ENCODE measurements at regions not wholly inside any gene's neighbourhood (a gene's known extent, or its start where the extent isn't known, plus 50 kb on each side); places are given as distances from the start of the nearest gene placed in this dataset.

DNA sequence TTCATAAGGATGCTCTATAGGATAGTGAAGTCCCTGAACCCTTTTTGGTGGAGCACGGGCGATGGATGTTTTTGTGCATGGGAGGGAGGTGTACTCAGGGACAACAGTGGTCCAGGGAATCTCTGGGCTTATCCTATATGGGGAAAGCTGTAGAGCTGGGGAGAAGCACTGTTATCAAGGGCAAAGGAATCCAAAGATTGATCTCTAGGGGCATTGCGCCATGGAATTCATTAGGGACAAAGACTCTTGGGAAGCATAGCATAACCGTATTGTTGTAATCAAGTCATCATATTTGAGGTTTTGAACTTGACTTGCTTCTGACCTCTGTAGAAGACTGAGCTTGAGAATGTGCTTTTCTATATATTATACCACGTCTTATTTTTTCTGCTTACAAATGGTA is 172.9 kb upstream of the ZFHX3 start:
- H3K4me1 ChIP-seq (ENCODE audit: insufficient read depth, low read length): no peaks in the 10 kb centered on the region
- H3K27me3 ChIP-seq (ENCODE audit: control insufficient read depth in 1 of 2, insufficient read depth in 2 of 2, low read length in 2 of 2): no peaks in the 10 kb centered on the region
- H3K27ac ChIP-seq (ENCODE audit: low read depth, low read length): no peak overlapping the region
- no peaks in the 10 kb centered on the region for H3K36me3 ChIP-seq (ENCODE audit: insufficient read depth, low read length)
- H3K9ac ChIP-seq (ENCODE audit: low read length): no peak overlapping the region
- H3K4me3 ChIP-seq (ENCODE audit: low read depth in 1 of 2, low read length in 2 of 2): no peak overlapping the region
- H3K9me3 ChIP-seq (ENCODE audit: low read length): no peaks in the 10 kb centered on the region

- H3K9me3 ChIP-seq (ENCODE audit: low read length): no peaks in the 10 kb centered on the region
- H3K36me3 ChIP-seq (ENCODE audit: insufficient read depth, low read length): no peaks in the 10 kb centered on the region
- no peak overlapping the region for H3K27ac ChIP-seq (ENCODE audit: low read depth, low read length)
- H3K4me3 ChIP-seq (ENCODE audit: low read depth in 1 of 2, low read length in 2 of 2): no peak overlapping the region
- H3K27me3 ChIP-seq (ENCODE audit: control insufficient read depth in 1 of 2, insufficient read depth in 2 of 2, low read length in 2 of 2): no peaks in the 10 kb centered on the region
- H3K9ac ChIP-seq (ENCODE audit: low read length): no peak overlapping the region
- no peaks in the 10 kb centered on the region for H3K4me1 ChIP-seq (ENCODE audit: insufficient read depth, low read length)
Observed at GRCh38 chr16:73219176-73219575, 171.2 kb upstream of the ZFHX3 start.

DNA sequence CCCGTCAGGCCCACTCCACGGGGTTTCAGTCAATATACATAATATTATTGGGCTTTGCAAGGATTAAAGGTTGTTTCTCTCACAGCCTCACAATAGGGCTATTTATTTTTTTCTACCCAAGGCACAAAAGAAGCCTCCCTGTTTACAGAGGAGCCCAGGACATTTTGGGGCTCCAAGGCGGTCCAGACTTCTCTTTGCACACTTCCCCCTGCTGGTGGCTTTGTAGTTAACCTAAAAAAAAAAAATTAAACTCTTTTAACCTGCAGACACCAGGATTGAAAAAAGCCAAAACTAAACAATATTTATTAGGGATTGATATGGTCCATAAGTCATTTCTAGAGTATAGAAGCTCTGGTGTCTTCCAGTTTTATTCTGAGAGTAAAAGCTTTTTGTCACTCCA is 169.7 kb upstream of the ZFHX3 start:
- Histone ChIP-seq H3K9ac (ENCODE audit: low read length) (no peak overlapping the region), H3K27ac (ENCODE audit: low read depth, low read length) (no peak overlapping the region), H3K4me3 (ENCODE audit: low read depth in 1 of 2, low read length in 2 of 2) (no peak overlapping the region), H3K4me1 (ENCODE audit: insufficient read depth, low read length) (no peaks in the 10 kb centered on the region), H3K36me3 (ENCODE audit: insufficient read depth, low read length) (no peaks in the 10 kb centered on the region), H3K9me3 (ENCODE audit: low read length) (no peaks in the 10 kb centered on the region), H3K27me3 (ENCODE audit: control insufficient read depth in 1 of 2, insufficient read depth in 2 of 2, low read length in 2 of 2) (no peaks in the 10 kb centered on the region)

DNA sequence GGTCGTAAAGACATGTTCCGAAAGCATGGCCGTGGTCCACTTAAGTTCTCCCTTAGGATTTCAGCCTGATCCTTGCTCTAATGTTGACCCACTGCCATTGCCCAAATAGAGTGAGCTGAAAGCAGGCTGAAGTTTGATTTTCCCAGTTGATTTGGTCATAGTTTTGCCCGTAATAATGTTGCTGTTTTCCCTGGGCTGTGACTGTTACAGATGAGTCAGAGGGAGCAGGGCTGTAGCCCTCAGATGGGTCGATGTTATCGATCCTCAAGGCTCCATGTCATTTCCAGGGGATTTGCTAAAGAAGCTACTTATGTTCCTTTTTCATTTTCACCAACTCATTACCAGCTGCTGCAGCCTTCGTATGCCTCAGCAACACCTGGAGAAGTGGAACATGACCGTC is 169.0 kb upstream of the ZFHX3 start:
- no peak overlapping the region for H3K9ac ChIP-seq (ENCODE audit: low read length)
- no peaks in the 10 kb centered on the region for H3K36me3 ChIP-seq (ENCODE audit: insufficient read depth, low read length)
- H3K4me3 ChIP-seq (ENCODE audit: low read depth in 1 of 2, low read length in 2 of 2): no peak overlapping the region
- no peaks in the 10 kb centered on the region for H3K4me1 ChIP-seq (ENCODE audit: insufficient read depth, low read length)
- H3K9me3 ChIP-seq (ENCODE audit: low read length): no peaks in the 10 kb centered on the region
- no peak overlapping the region for H3K27ac ChIP-seq (ENCODE audit: low read depth, low read length)
- no peaks in the 10 kb centered on the region for H3K27me3 ChIP-seq (ENCODE audit: control insufficient read depth in 1 of 2, insufficient read depth in 2 of 2, low read length in 2 of 2)

DNA sequence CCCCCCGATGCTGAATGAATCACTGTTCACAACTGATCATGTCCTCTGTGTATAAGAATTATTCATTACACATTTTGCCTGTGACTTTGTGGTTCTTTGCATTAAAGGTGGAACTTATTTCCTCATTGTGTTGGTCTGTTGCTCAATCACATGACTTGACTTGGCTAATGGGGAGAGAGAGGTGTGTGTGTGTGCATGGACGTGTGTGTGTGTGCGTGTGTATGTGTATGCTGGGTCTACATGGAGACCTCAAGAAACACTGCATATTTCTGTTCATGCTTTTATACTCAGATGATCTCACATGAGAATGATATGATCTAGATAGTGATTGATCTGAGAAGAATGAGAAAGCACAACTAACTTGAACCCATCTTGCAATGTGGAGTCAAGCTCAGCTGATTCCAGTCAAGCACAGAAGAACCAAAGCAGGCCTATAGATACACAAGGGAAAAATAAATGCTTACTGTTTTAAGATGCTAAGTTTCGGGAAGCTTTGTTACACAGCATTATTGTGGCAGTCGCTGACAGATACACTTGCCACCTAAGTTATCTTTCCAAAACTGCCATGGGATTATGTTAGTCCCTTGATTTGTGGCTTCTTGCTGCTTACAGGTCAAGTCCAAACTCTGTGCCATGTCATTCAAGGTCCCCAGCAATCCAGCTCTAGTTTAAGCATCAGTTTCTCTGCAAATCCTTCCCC is 167.9 kb upstream of the ZFHX3 start:
- no peaks in the 10 kb centered on the region for H3K9me3 ChIP-seq (ENCODE audit: low read length)
- H3K27ac ChIP-seq (ENCODE audit: low read depth, low read length): no peak overlapping the region

DNA sequence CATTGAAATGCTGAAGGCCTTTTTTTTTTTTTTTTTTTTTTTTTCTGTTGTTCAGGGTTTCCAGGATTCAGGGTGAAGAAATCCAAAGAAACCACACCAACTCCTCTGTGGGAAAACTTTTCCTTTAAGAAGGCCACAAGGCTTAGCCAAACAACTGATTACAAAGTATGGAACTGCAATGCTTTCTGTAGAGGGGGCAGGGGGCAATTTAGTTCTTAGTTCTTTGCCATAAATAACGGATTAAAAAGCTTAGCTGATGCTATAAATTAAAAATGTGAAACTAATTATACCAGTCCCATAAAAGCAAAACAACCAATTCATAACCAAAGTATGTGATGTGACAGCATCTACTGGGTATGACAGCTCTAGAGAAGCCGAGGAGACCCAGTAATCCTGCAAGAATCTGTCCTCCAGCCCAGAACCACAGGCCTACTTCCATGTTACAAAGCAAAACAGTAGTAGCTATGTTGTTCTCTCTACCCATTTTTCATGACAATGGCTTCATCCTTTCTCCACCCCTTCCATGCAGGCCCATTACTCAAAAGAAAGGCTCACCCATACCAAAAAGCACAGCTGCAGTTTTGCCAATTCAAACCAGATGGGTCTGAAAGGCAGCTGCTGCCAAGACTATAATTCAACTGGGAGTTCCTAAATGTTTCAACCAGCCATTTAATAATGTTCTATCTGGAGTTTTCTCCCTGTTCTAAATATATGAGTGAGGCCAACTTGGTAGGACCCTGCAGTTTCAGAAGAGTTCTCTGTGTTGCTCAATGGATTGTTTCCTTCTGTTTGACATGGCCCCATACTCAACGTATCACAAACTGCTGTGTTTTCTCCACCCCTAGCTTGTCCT is 167.1 kb upstream of the ZFHX3 start:
- Histone ChIP-seq H3K9ac (ENCODE audit: low read length) (no peak overlapping the region), H3K4me1 (ENCODE audit: insufficient read depth, low read length) (no peaks in the 10 kb centered on the region), H3K36me3 (ENCODE audit: insufficient read depth, low read length) (no peaks in the 10 kb centered on the region), H3K27me3 (ENCODE audit: control insufficient read depth in 1 of 2, insufficient read depth in 2 of 2, low read length in 2 of 2) (no peaks in the 10 kb centered on the region), H3K27ac (ENCODE audit: low read depth, low read length) (no peak overlapping the region), H3K9me3 (ENCODE audit: low read length) (no peaks in the 10 kb centered on the region), H3K4me3 (ENCODE audit: low read depth in 1 of 2, low read length in 2 of 2) (no peak overlapping the region)

More for the DNA sequence above, 167.9 kb upstream of the ZFHX3 start:
- H3K9ac ChIP-seq (ENCODE audit: low read length): no peak overlapping the region
- no peaks in the 10 kb centered on the region for H3K27me3 ChIP-seq (ENCODE audit: control insufficient read depth in 1 of 2, insufficient read depth in 2 of 2, low read length in 2 of 2)
- no peak overlapping the region for H3K4me3 ChIP-seq (ENCODE audit: low read depth in 1 of 2, low read length in 2 of 2)
- H3K36me3 ChIP-seq (ENCODE audit: insufficient read depth, low read length): no peaks in the 10 kb centered on the region
- H3K4me1 ChIP-seq (ENCODE audit: insufficient read depth, low read length): no peaks in the 10 kb centered on the region

- H3K27ac ChIP-seq (ENCODE audit: low read depth, low read length): no peak overlapping the region
- H3K9ac ChIP-seq (ENCODE audit: low read length): no peak overlapping the region
Observed at GRCh38 chr16:73213732-73214455, 166.0 kb upstream of the ZFHX3 start.

DNA sequence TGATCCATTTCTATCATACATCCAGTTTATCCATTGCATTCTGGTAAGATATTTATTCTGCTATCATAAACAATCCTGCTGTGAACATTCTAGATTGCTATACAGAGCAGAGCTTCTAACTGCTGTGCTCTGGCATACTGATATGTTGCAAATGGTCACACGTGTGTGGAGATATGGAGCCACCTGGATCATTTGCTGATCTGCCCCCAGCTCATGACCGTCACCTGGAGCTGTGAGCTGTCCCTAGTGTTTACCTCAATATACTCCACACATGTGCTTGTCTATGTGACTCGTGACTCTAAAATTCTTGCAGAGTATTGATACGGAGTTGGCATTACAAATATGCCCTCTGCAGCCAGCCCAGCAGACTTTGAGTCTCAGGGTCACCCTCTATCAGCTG is 164.5 kb upstream of the ZFHX3 start:
- no peak overlapping the region for H3K27ac ChIP-seq (ENCODE audit: low read depth, low read length)
- no peak overlapping the region for H3K4me3 ChIP-seq (ENCODE audit: low read depth in 1 of 2, low read length in 2 of 2)

More at GRCh38 chr16:73213732-73214455, 166.0 kb upstream of the ZFHX3 start:
- no peaks in the 10 kb centered on the region for H3K4me1 ChIP-seq (ENCODE audit: insufficient read depth, low read length)
- no peaks in the 10 kb centered on the region for H3K36me3 ChIP-seq (ENCODE audit: insufficient read depth, low read length)
- H3K9me3 ChIP-seq (ENCODE audit: low read length): no peaks in the 10 kb centered on the region
- no peaks in the 10 kb centered on the region for H3K27me3 ChIP-seq (ENCODE audit: control insufficient read depth in 1 of 2, insufficient read depth in 2 of 2, low read length in 2 of 2)
- H3K4me3 ChIP-seq (ENCODE audit: low read depth in 1 of 2, low read length in 2 of 2): no peak overlapping the region

GRCh38 chr16:73210686-73211085 is 162.8 kb upstream of the ZFHX3 start:
- Histone ChIP-seq H3K4me1 (ENCODE audit: insufficient read depth, low read length) (no peaks in the 10 kb centered on the region), H3K4me3 (ENCODE audit: low read depth in 1 of 2, low read length in 2 of 2) (no peak overlapping the region), H3K9me3 (ENCODE audit: low read length) (no peaks in the 10 kb centered on the region), H3K9ac (ENCODE audit: low read length) (no peak overlapping the region), H3K27me3 (ENCODE audit: control insufficient read depth in 1 of 2, insufficient read depth in 2 of 2, low read length in 2 of 2) (no peaks in the 10 kb centered on the region), H3K36me3 (ENCODE audit: insufficient read depth, low read length) (no peaks in the 10 kb centered on the region), H3K27ac (ENCODE audit: low read depth, low read length) (no peak overlapping the region)

More for the DNA sequence above, 164.5 kb upstream of the ZFHX3 start:
- Histone ChIP-seq H3K27me3 (ENCODE audit: control insufficient read depth in 1 of 2, insufficient read depth in 2 of 2, low read length in 2 of 2) (no peaks in the 10 kb centered on the region), H3K4me1 (ENCODE audit: insufficient read depth, low read length) (no peaks in the 10 kb centered on the region), H3K36me3 (ENCODE audit: insufficient read depth, low read length) (no peaks in the 10 kb centered on the region), H3K9ac (ENCODE audit: low read length) (no peak overlapping the region), H3K9me3 (ENCODE audit: low read length) (no peaks in the 10 kb centered on the region)

DNA sequence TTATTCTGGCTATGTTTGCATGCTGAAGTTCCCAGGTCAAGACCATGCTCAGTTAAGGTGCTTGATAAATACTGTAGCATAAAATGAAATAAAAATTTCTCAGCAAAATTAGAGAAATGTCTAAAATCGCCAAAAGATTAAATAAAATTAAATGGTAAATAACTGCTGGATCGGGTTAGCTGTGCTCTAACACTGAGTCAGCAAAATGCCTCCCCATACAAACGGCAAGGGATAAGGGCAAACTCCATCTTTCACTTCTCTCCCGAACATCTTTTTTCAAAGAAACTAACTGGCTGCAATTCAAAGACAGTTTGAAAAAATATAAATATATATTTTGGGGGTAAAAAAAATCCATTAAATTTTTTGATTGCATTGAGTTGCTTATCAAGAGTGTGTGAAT is 162.2 kb upstream of the ZFHX3 start:
- Histone ChIP-seq H3K9me3 (ENCODE audit: low read length) (no peaks in the 10 kb centered on the region), H3K9ac (ENCODE audit: low read length) (no peak overlapping the region), H3K4me1 (ENCODE audit: insufficient read depth, low read length) (no peaks in the 10 kb centered on the region), H3K36me3 (ENCODE audit: insufficient read depth, low read length) (no peaks in the 10 kb centered on the region), H3K27me3 (ENCODE audit: control insufficient read depth in 1 of 2, insufficient read depth in 2 of 2, low read length in 2 of 2) (no peaks in the 10 kb centered on the region), H3K27ac (ENCODE audit: low read depth, low read length) (no peak overlapping the region), H3K4me3 (ENCODE audit: low read depth in 1 of 2, low read length in 2 of 2) (no peak overlapping the region)

- no peak overlapping the region for H3K4me3 ChIP-seq (ENCODE audit: low read depth in 1 of 2, low read length in 2 of 2)
- no peaks in the 10 kb centered on the region for H3K4me1 ChIP-seq (ENCODE audit: insufficient read depth, low read length)
- H3K27me3 ChIP-seq (ENCODE audit: control insufficient read depth in 1 of 2, insufficient read depth in 2 of 2, low read length in 2 of 2): no peaks in the 10 kb centered on the region
- no peak overlapping the region for H3K9ac ChIP-seq (ENCODE audit: low read length)
- H3K27ac ChIP-seq (ENCODE audit: low read depth, low read length): no peak overlapping the region
- H3K9me3 ChIP-seq (ENCODE audit: low read length): no peaks in the 10 kb centered on the region
- no peaks in the 10 kb centered on the region for H3K36me3 ChIP-seq (ENCODE audit: insufficient read depth, low read length)
Observed at GRCh38 chr16:73209190-73209589, 161.3 kb upstream of the ZFHX3 start.

All from muscle layer of colon (tissue), 2 donors.